GM23338 (cell line): ENCODE measurements at regions not wholly inside any gene's neighbourhood (a gene's known extent, or its start where the extent isn't known, plus 50 kb on each side); places are given as distances from the start of the nearest gene placed in this dataset.

Experiments used
- ATAC-seq: fragments of 200-7000 bp; cut with Tn5 transposase; 3 replicates; pipeline ENCODE4 v1.9.1; 2020
- DNase-seq: peaks from one replicate; pipeline ENCODE4 v3.0.0-alpha.2; 2015; ENCODE audit warnings: low spot score
- H2AFZ ChIP-seq: fragments of 200-600 bp; sonication (generic); 2 replicates; pipeline ENCODE4 v1.8.0; 2016; ENCODE audit warnings: antibody characterized with exemption, mild to moderate bottlenecking, moderate library complexity
- H3F3A ChIP-seq: fragments of 200-600 bp; sonication (generic); replicated peaks from 2 replicates; pipeline ENCODE4 v1.8.0; 2017; ENCODE audit warnings: antibody characterized with exemption, mixed run types, low read depth
- H3K27ac ChIP-seq: fragments of 200-600 bp; sonication (generic); 2 replicates; pipeline ENCODE4 v1.6.1; 2016; ENCODE audit warnings: low read depth
- H3K27me3 ChIP-seq: fragments of 200-600 bp; sonication (generic); 2 replicates; pipeline ENCODE4 v1.8.0; 2016; ENCODE audit warnings: mild to moderate bottlenecking, mixed run types, moderate library complexity; ENCODE audit not compliant: insufficient read depth
- H3K36me3 ChIP-seq: fragments of 200-600 bp; sonication (generic); 2 replicates; pipeline ENCODE4 v1.8.0; 2016; ENCODE audit warnings: mild to moderate bottlenecking; ENCODE audit not compliant: insufficient read depth
- H3K4me1 ChIP-seq: fragments of 200-600 bp; sonication (generic); 2 replicates; pipeline ENCODE4 v1.8.0; 2016; ENCODE audit warnings: mild to moderate bottlenecking, moderate library complexity; ENCODE audit not compliant: insufficient read depth
- H3K4me2 ChIP-seq: fragments of 200-600 bp; sonication (generic); 2 replicates; pipeline ENCODE4 v1.7.1; 2017; ENCODE audit warnings: mixed run types
- H3K4me3 ChIP-seq: fragments of 200-600 bp; sonication (generic); 2 replicates; pipeline ENCODE4 v1.6.1; 2016; ENCODE audit warnings: mixed run types
- H3K79me2 ChIP-seq: fragments of 200-600 bp; sonication (generic); replicated peaks from 2 replicates; pipeline ENCODE4 v1.8.0; 2017; ENCODE audit warnings: mild to moderate bottlenecking; ENCODE audit not compliant: insufficient read depth
- H3K9me2 ChIP-seq: fragments of 200-600 bp; sonication (generic); 2 replicates; pipeline ENCODE4 v1.8.0; 2017; ENCODE audit not compliant: insufficient read depth
- H4K20me1 ChIP-seq: fragments of 200-600 bp; sonication (generic); replicated peaks from 2 replicates; pipeline ENCODE4 v1.8.0; 2017; ENCODE audit warnings: mild to moderate bottlenecking; ENCODE audit not compliant: insufficient read depth
- H3K27ac Mint-ChIP-seq: 2 replicates; pipeline ENCODE4 v1.8.0; 2020; ENCODE audit warnings: inconsistent platforms, mild to moderate bottlenecking, moderate library complexity, mixed read lengths
- H3K27me3 Mint-ChIP-seq: 3 replicates; pipeline ENCODE4 v1.8.0; 2022; ENCODE audit warnings: low read depth, mild to moderate bottlenecking, moderate library complexity, mixed read lengths, inconsistent platforms; ENCODE audit not compliant: insufficient read depth, poor library complexity
- H3K36me3 Mint-ChIP-seq: 3 replicates; pipeline ENCODE4 v1.8.0; 2021; ENCODE audit warnings: low read depth, mild to moderate bottlenecking, inconsistent platforms, moderate library complexity, mixed read lengths
- H3K4me1 Mint-ChIP-seq: 3 replicates; pipeline ENCODE4 v1.8.0; 2020; ENCODE audit warnings: mild to moderate bottlenecking, inconsistent platforms, mixed read lengths
- H3K4me3 Mint-ChIP-seq: 3 replicates; pipeline ENCODE4 v1.8.0; 2021; ENCODE audit warnings: moderate library complexity, mild to moderate bottlenecking, inconsistent platforms, mixed read lengths
- H3K9me3 Mint-ChIP-seq: 3 replicates; pipeline ENCODE4 v1.8.0; 2020; ENCODE audit warnings: moderate library complexity, mild to moderate bottlenecking, inconsistent platforms, mixed read lengths
- POLR2AphosphoS5 ChIP-seq: IDR thresholded peaks from 2 replicates; pipeline ENCODE4 v1.6.1; 2016; ENCODE audit warnings: antibody characterized with exemption, low read depth
- REST ChIP-seq: IDR thresholded peaks from one replicate; pipeline ENCODE4 v1.6.1; 2018; ENCODE audit warnings: antibody characterized with exemption; ENCODE audit not compliant: unreplicated experiment
- ZNF331 ChIP-seq: fragments of 250-450 bp; sonication (Bioruptor Pico); IDR thresholded peaks from 2 replicates; pipeline ENCODE4 v1.5.0; 2020; ENCODE audit warnings: low read depth, mild to moderate bottlenecking, moderate library complexity
- ZNF462 ChIP-seq: fragments of 250-450 bp; sonication (Bioruptor Pico); IDR thresholded peaks from 2 replicates; pipeline ENCODE4 v1.5.0; 2020; ENCODE audit warnings: mild to moderate bottlenecking, moderate library complexity

GRCh38 chr11:100619484-100619883 is 67.6 kb upstream of the ARHGAP42 start:
- Mint-ChIP-seq H3K36me3 (peaks cover 26% of the 10 kb centered on the region), H3K27me3 (peaks cover 2% of the 10 kb centered on the region), H3K4me3 (no peak overlapping the region), H3K9me3 (peaks cover 38% of the 10 kb centered on the region), H3K27ac (no peak overlapping the region), H3K4me1 (peaks cover 6% of the 10 kb centered on the region)
- Histone ChIP-seq H4K20me1 (no peaks in the 10 kb centered on the region), H3K9me2 (no peaks in the 10 kb centered on the region), H2AFZ (no peak overlapping the region), H3K27me3 (no peaks in the 10 kb centered on the region), H3K27ac (no peak overlapping the region), H3K4me2 (no peak overlapping the region), H3F3A (no peaks in the 10 kb centered on the region), H3K79me2 (no peaks in the 10 kb centered on the region), H3K4me1 (peaks cover 15% of the 10 kb centered on the region), H3K4me3 (no peak overlapping the region), H3K36me3 (peaks cover 7% of the 10 kb centered on the region)
- peak; percentile 23 for DNase-seq
- ATAC-seq = peak; percentile 34; the same call in 1 of the 3 replicates
- TF ChIP-seq ZNF462 (CRISPR knock-in tag) (peak; percentile 3; the same call in 1 of the 2 replicates), REST (no peak), POLR2AphosphoS5 (no peak), ZNF331 (CRISPR knock-in tag) (no peak)
